Activated CD8-positive, alpha-beta T cell treated with anti-CD3 and anti-CD28 coated beads for 36 hours (primary cell): ENCODE measurements at regions not wholly inside any gene's neighbourhood (a gene's known extent, or its start where the extent isn't known, plus 50 kb on each side); places are given as distances from the start of the nearest gene placed in this dataset.

Experiments used
- ATAC-seq: fragments of 200-7000 bp; cut with Tn5 transposase; one replicate; pipeline ENCODE4 v1.10.0; 2021; ENCODE audit warnings: mild to moderate bottlenecking, moderate library complexity
- CTCF ChIA-PET: fragments of 350-600 bp; sonication (Branson Sonifier 250); formaldehyde crosslinking; loops from one replicate; lab custom pipeline; 2021; ENCODE audit warnings: antibody characterized with exemption; lab: Charles Lee
- POLR2A ChIA-PET: fragments of 350-600 bp; sonication (Branson Sonifier 250); formaldehyde crosslinking; loops from one replicate; lab custom pipeline; 2021; ENCODE audit warnings: antibody characterized with exemption; lab: Charles Lee
- DNase-seq: peaks from one replicate; pipeline ENCODE4 v3.0.0-alpha.2; 2020
- H3K27ac Mint-ChIP-seq: one replicate; pipeline ENCODE4 v1.8.0; 2021; ENCODE audit warnings: mild to moderate bottlenecking, mixed read lengths
- H3K27me3 Mint-ChIP-seq: one replicate; pipeline ENCODE4 v1.8.0; 2021; ENCODE audit warnings: mixed read lengths
- H3K36me3 Mint-ChIP-seq: one replicate; pipeline ENCODE4 v1.8.0; 2021; ENCODE audit warnings: low read depth, mixed read lengths
- H3K4me1 Mint-ChIP-seq: one replicate; pipeline ENCODE4 v1.8.0; 2021; ENCODE audit warnings: low read depth, mixed read lengths
- H3K4me3 Mint-ChIP-seq: one replicate; pipeline ENCODE4 v1.8.0; 2021; ENCODE audit warnings: mild to moderate bottlenecking, moderate library complexity, mixed read lengths
- H3K9me3 Mint-ChIP-seq: one replicate; pipeline ENCODE4 v1.8.0; 2021; ENCODE audit warnings: mixed read lengths
- CTCF ChIP-seq: fragments of 200-600 bp; IDR thresholded peaks from one replicate; pipeline ENCODE4 v1.8.0; 2022; ENCODE audit warnings: antibody characterized with exemption, mild to moderate bottlenecking
- intact Hi-C: fragments of 100-400 bp; cut with micrococcal nuclease; formaldehyde crosslinking; loops from one replicate; pipeline ENCODE4 v1.10.0; 2022

- ChIA-PET CTCF (no interaction called here), POLR2A (no interaction called here)
- no peaks in the 10 kb centered on the region for H3K4me1 Mint-ChIP-seq
- no peak overlapping the region for H3K27ac Mint-ChIP-seq
- H3K9me3 Mint-ChIP-seq = peaks cover 2% of the 10 kb centered on the region
- H3K36me3 Mint-ChIP-seq = no peaks in the 10 kb centered on the region
- no peak overlapping the region for H3K4me3 Mint-ChIP-seq
- intact Hi-C loops = no loop called here
- no peaks in the 10 kb centered on the region for H3K27me3 Mint-ChIP-seq
- no peak for TF ChIP-seq CTCF
- DNase-seq (no peak), ATAC-seq (no peak)
Observed at GRCh38 chr2:34305587-34305986, 706.5 kb upstream of the FAM98A start.

- Mint-ChIP-seq H3K9me3 (peaks cover 2% of the 10 kb centered on the region), H3K4me1 (no peaks in the 10 kb centered on the region), H3K36me3 (no peaks in the 10 kb centered on the region), H3K4me3 (no peak overlapping the region), H3K27me3 (no peaks in the 10 kb centered on the region), H3K27ac (no peak overlapping the region)
- POLR2A ChIA-PET = no interaction called here
- CTCF ChIA-PET = no interaction called here
- intact Hi-C loops = no loop called here
- TF ChIP-seq CTCF = no peak
- no peak for DNase-seq
- ATAC-seq = no peak
Observed at GRCh38 chr2:34294961-34295360, 695.9 kb upstream of the FAM98A start.

DNA sequence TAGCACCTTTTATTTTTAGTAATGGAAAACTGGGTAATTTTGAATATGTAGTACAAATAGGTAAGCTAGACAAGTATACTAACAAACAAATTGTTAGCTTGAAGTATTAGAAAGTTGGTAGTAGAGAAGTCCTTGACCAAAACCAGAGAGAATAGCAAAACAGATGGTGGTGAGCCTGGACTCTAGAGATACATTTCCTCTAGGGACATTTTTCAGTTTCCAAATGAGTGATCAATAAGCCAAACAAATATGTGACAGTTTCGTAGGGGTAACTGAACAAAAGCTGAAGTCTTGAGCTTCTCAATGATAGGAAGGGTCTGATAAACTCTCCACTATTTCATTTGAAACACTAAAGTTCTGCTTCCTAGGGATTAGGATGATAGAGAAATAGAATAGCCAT, 692.0 kb upstream of the FAM98A start:
- no peak for ATAC-seq
- H3K9me3 Mint-ChIP-seq = no peaks in the 10 kb centered on the region

GRCh38 chr2:34288016-34288415, 688.9 kb upstream of the FAM98A start:
- Mint-ChIP-seq H3K27ac (no peak overlapping the region), H3K9me3 (peaks cover 5% of the 10 kb centered on the region), H3K4me3 (no peak overlapping the region), H3K4me1 (no peaks in the 10 kb centered on the region), H3K27me3 (no peaks in the 10 kb centered on the region), H3K36me3 (no peaks in the 10 kb centered on the region)
- intact Hi-C loops = no loop called here
- POLR2A ChIA-PET = no interaction called here
- CTCF ChIA-PET = no interaction called here
- ATAC-seq (no peak), DNase-seq (no peak)
- TF ChIP-seq CTCF = no peak

More for the DNA sequence above, 692.0 kb upstream of the FAM98A start:
- CTCF ChIA-PET = no interaction called here
- POLR2A ChIA-PET = no interaction called here
- no peak overlapping the region for H3K4me3 Mint-ChIP-seq
- no peak for DNase-seq
- no peak for TF ChIP-seq CTCF
- no peak overlapping the region for H3K27ac Mint-ChIP-seq
- no peaks in the 10 kb centered on the region for H3K4me1 Mint-ChIP-seq
- intact Hi-C loops = no loop called here
- H3K36me3 Mint-ChIP-seq = no peaks in the 10 kb centered on the region
- no peaks in the 10 kb centered on the region for H3K27me3 Mint-ChIP-seq

DNA sequence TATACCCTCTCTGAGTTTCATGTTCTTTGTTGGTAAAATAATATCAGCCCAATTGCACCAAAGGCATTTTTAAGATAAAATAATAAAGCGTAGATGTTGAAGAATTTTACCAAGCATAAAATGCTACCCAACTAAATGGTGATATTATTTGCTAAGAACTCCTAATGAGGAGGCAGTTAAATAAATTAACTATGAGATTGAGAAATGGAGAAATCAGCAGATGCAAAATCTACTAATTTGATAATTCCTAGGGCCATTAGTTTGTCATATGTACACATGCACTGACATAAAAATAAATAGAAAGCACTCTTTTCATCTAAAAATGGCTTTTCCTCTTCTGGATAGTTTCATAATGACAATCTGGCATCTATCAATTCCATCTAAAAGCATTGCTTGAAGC, 681.5 kb upstream of the FAM98A start:
- no peak for TF ChIP-seq CTCF
- H3K27ac Mint-ChIP-seq = no peak overlapping the region
- no peak overlapping the region for H3K4me3 Mint-ChIP-seq
- DNase-seq (no peak), ATAC-seq (no peak)
- no peaks in the 10 kb centered on the region for H3K27me3 Mint-ChIP-seq
- intact Hi-C loops = no loop called here
- ChIA-PET CTCF (no interaction called here), POLR2A (no interaction called here)
- peaks cover 9% of the 10 kb centered on the region for H3K9me3 Mint-ChIP-seq
- no peaks in the 10 kb centered on the region for H3K36me3 Mint-ChIP-seq
- H3K4me1 Mint-ChIP-seq = no peaks in the 10 kb centered on the region
